ENCODE measurements at regions not wholly inside any gene's neighbourhood (a gene's known extent, or its start where the extent isn't known, plus 50 kb on each side); places are given as distances from the start of the nearest gene placed in this dataset.

DNA sequence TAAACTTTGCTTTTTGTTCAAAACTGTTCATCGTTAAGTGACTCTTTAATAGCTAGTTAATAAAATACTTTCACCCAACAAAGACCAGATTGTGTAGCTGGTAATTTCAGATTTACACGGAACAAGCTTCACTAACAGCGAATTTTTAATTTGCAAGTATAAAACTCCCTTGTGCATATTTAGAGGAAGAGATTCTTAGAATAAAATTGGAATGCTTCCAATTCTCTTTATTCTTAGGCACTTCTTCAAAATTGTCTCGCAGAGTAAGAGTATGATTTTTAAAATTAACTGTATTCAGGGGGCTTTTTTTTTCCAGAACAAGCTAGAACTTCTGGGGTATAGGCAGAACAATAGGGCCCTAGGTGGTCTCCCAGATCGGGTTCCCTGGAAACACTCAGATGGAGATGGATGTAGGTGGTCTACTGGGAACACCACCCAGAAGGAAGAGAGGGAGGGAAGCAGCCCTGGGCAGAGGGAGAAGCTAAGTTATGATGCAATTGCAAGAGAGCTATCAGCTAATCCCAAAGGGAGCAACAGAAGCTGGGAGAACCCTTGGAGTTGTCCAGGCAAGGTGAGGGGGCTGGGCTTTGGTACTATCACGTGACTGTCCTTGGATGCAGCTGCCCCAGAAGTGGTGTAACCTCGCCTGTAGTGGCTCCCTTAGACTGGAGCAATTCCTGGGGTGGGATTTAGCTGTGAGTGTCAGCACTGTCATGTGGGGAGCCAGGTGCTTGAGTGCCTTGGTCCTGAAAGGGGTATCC is 151.7 kb upstream of the ASB18 start:
- Mint-ChIP-seq H3K4me1 (ENCODE audit: low read depth) (no peaks in the 10 kb centered on the region), H3K36me3 (ENCODE audit: low read depth) (no peaks in the 10 kb centered on the region), H3K27me3 (ENCODE audit: insufficient read depth) (peaks cover 3% of the 10 kb centered on the region), H3K9me3 (peaks cover 3% of the 10 kb centered on the region), H3K4me3 (no peak overlapping the region), H3K27ac (no peak overlapping the region)
- no peak for DNase-seq (ENCODE audit: low spot score)
- intact Hi-C loops (cut with micrococcal nuclease): no loop called here

- no peak for DNase-seq (ENCODE audit: low spot score)
- intact Hi-C loops (cut with micrococcal nuclease): no loop called here
- Mint-ChIP-seq H3K27ac (no peak overlapping the region), H3K27me3 (ENCODE audit: insufficient read depth) (peaks cover 3% of the 10 kb centered on the region), H3K36me3 (ENCODE audit: low read depth) (no peaks in the 10 kb centered on the region), H3K4me1 (ENCODE audit: low read depth) (no peaks in the 10 kb centered on the region), H3K4me3 (no peak overlapping the region), H3K9me3 (peaks cover 3% of the 10 kb centered on the region)
Observed at GRCh38 chr2:236417150-236417549, 152.5 kb upstream of the ACKR3 start.

- no peak overlapping the region for H3K27ac Mint-ChIP-seq
- no peak overlapping the region for H3K4me3 Mint-ChIP-seq
- intact Hi-C loops (cut with micrococcal nuclease): no loop called here
- peaks cover 13% of the 10 kb centered on the region for H3K27me3 Mint-ChIP-seq (ENCODE audit: insufficient read depth)
- no peaks in the 10 kb centered on the region for H3K4me1 Mint-ChIP-seq (ENCODE audit: low read depth)
- no peak for DNase-seq (ENCODE audit: low spot score)
- H3K36me3 Mint-ChIP-seq (ENCODE audit: low read depth): no peaks in the 10 kb centered on the region
- no peaks in the 10 kb centered on the region for H3K9me3 Mint-ChIP-seq
Observed at GRCh38 chr2:236430584-236430983, 139.0 kb upstream of the ACKR3 start.

GRCh38 chr2:236434593-236434992 is 135.0 kb upstream of the ACKR3 start:
- Mint-ChIP-seq H3K9me3 (no peaks in the 10 kb centered on the region), H3K27ac (no peak overlapping the region), H3K27me3 (ENCODE audit: insufficient read depth) (peaks cover 5% of the 10 kb centered on the region), H3K4me1 (ENCODE audit: low read depth) (no peaks in the 10 kb centered on the region), H3K36me3 (ENCODE audit: low read depth) (no peaks in the 10 kb centered on the region), H3K4me3 (no peak overlapping the region)
- intact Hi-C loops (cut with micrococcal nuclease): no loop called here
- no peak for DNase-seq (ENCODE audit: low spot score)

DNA sequence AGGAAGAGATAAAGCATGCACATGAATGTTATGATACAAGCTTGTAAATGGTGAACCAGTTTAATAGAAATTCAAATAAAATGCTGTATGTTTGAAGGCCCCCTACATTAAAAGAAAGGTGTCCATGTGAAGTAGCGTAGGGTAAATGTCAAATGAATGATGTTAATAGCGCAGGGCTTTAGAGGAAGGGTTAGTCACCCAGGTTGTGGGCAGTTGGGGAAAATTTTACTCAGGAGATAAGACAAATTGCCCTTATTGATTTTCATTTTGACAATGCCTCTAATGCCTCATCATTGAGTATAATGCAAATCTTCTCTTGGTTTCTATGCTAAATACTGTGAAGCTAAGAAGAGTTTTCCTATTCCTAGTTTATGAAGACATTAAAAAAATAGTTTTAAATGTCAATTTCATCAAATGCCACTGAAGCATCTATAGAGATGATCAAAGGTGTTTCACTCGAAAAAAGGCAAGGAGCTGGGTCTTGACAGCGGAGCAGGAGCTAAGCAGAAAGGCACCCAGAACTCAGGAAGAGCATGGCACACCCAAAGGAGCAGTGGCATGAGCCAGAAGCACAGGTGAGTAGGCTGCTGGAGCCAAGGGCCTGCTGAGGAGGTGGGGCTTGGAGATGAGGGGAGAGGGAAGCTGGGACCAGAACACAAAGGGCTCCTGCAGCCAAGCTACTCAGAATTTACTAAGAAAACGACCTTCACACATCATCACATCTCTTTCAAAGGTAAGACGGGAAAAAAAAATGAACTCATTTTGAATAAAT is 129.3 kb upstream of the ACKR3 start:
- Mint-ChIP-seq H3K9me3 (no peaks in the 10 kb centered on the region), H3K27ac (no peak overlapping the region), H3K36me3 (ENCODE audit: low read depth) (no peaks in the 10 kb centered on the region), H3K27me3 (ENCODE audit: insufficient read depth) (no peaks in the 10 kb centered on the region), H3K4me1 (ENCODE audit: low read depth) (no peaks in the 10 kb centered on the region), H3K4me3 (no peak overlapping the region)
- intact Hi-C loops (cut with micrococcal nuclease): no loop called here
- DNase-seq (ENCODE audit: low spot score): no peak

GRCh38 chr2:236444187-236444586 is 125.4 kb upstream of the ACKR3 start:
- no peaks in the 10 kb centered on the region for H3K4me1 Mint-ChIP-seq (ENCODE audit: low read depth)
- H3K4me3 Mint-ChIP-seq: no peak overlapping the region
- H3K9me3 Mint-ChIP-seq: no peaks in the 10 kb centered on the region
- no peak overlapping the region for H3K27ac Mint-ChIP-seq
- no peaks in the 10 kb centered on the region for H3K27me3 Mint-ChIP-seq (ENCODE audit: insufficient read depth)
- no peaks in the 10 kb centered on the region for H3K36me3 Mint-ChIP-seq (ENCODE audit: low read depth)
- intact Hi-C loops (cut with micrococcal nuclease): no loop called here
- no peak for DNase-seq (ENCODE audit: low spot score)

- DNase-seq (ENCODE audit: low spot score): no peak
- intact Hi-C loops (cut with micrococcal nuclease): no loop called here
- Mint-ChIP-seq H3K4me3 (no peak overlapping the region), H3K9me3 (no peaks in the 10 kb centered on the region), H3K4me1 (ENCODE audit: low read depth) (no peaks in the 10 kb centered on the region), H3K36me3 (ENCODE audit: low read depth) (no peaks in the 10 kb centered on the region), H3K27me3 (ENCODE audit: insufficient read depth) (peaks cover 2% of the 10 kb centered on the region), H3K27ac (no peak overlapping the region)
Observed at GRCh38 chr2:236445678-236446077, 123.9 kb upstream of the ACKR3 start.

- no peaks in the 10 kb centered on the region for H3K9me3 Mint-ChIP-seq
- H3K27ac Mint-ChIP-seq: no peak overlapping the region
- no peak for DNase-seq (ENCODE audit: low spot score)
- no peaks in the 10 kb centered on the region for H3K36me3 Mint-ChIP-seq (ENCODE audit: low read depth)
- peaks cover 3% of the 10 kb centered on the region for H3K27me3 Mint-ChIP-seq (ENCODE audit: insufficient read depth)
- H3K4me3 Mint-ChIP-seq: no peak overlapping the region
- intact Hi-C loops (cut with micrococcal nuclease): no loop called here
- H3K4me1 Mint-ChIP-seq (ENCODE audit: low read depth): no peaks in the 10 kb centered on the region
Observed at GRCh38 chr2:236446521-236446920, 123.1 kb upstream of the ACKR3 start.

- no peaks in the 10 kb centered on the region for H3K9me3 Mint-ChIP-seq
- no peaks in the 10 kb centered on the region for H3K4me1 Mint-ChIP-seq (ENCODE audit: low read depth)
- no peak for DNase-seq (ENCODE audit: low spot score)
- no peaks in the 10 kb centered on the region for H3K36me3 Mint-ChIP-seq (ENCODE audit: low read depth)
- H3K4me3 Mint-ChIP-seq: no peak overlapping the region
- no peak overlapping the region for H3K27ac Mint-ChIP-seq
- peaks cover 3% of the 10 kb centered on the region for H3K27me3 Mint-ChIP-seq (ENCODE audit: insufficient read depth)
- intact Hi-C loops (cut with micrococcal nuclease): no loop called here
Observed at GRCh38 chr2:236449167-236449761, 120.4 kb upstream of the ACKR3 start.

GRCh38 chr2:236452238-236452637 is 117.4 kb upstream of the ACKR3 start:
- intact Hi-C loops (cut with micrococcal nuclease): no loop called here
- H3K27me3 Mint-ChIP-seq (ENCODE audit: insufficient read depth): peaks cover 3% of the 10 kb centered on the region
- H3K4me3 Mint-ChIP-seq: no peak overlapping the region
- no peak overlapping the region for H3K27ac Mint-ChIP-seq
- H3K4me1 Mint-ChIP-seq (ENCODE audit: low read depth): no peaks in the 10 kb centered on the region
- no peaks in the 10 kb centered on the region for H3K36me3 Mint-ChIP-seq (ENCODE audit: low read depth)
- H3K9me3 Mint-ChIP-seq: no peaks in the 10 kb centered on the region
- DNase-seq (ENCODE audit: low spot score): no peak

DNA sequence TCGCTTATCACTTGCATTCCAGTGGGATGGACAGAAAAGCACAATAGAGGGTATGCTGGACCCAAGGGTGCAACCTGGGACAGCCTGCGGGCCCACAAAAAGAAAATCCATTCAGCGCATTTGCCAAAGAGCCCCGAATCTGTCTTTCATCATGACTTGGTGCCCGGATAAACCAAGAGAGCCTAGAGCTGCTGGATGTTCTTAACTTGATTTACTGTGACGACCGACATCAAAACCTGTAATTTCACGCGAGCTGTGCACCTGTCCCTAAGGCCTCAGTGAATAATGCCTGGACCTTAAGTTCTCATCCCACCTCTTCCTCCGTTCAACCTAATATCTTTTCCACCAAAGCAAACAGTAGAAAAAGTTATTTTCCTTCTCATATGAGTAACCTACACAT is 115.5 kb upstream of the ACKR3 start:
- Mint-ChIP-seq H3K4me1 (ENCODE audit: low read depth) (no peaks in the 10 kb centered on the region), H3K27me3 (ENCODE audit: insufficient read depth) (peaks cover 3% of the 10 kb centered on the region), H3K9me3 (no peaks in the 10 kb centered on the region), H3K27ac (no peak overlapping the region), H3K4me3 (no peak overlapping the region), H3K36me3 (ENCODE audit: low read depth) (no peaks in the 10 kb centered on the region)
- intact Hi-C loops (cut with micrococcal nuclease): no loop called here
- no peak for DNase-seq (ENCODE audit: low spot score)

DNA sequence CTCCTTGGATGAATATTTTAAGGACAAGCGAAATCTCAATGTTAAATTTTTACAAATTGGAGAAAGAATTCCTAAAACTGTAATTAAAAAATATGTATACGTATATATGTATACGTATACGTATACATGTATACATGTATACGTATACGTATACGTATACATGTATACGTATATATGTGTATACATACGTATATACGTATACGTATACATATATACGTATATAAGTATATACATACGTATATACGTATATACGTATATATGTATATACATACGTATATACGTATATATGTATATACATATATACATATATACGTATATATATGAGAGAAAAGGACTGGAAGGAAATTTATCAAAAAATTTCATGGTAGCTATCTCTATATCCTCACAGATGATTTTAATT is 110.2 kb upstream of the ACKR3 start:
- H3K27me3 Mint-ChIP-seq (ENCODE audit: insufficient read depth): peaks cover 6% of the 10 kb centered on the region
- H3K9me3 Mint-ChIP-seq: no peaks in the 10 kb centered on the region
- no peak for DNase-seq (ENCODE audit: low spot score)
- H3K36me3 Mint-ChIP-seq (ENCODE audit: low read depth): no peaks in the 10 kb centered on the region
- H3K4me1 Mint-ChIP-seq (ENCODE audit: low read depth): no peaks in the 10 kb centered on the region
- no peak overlapping the region for H3K27ac Mint-ChIP-seq
- no peak overlapping the region for H3K4me3 Mint-ChIP-seq
- intact Hi-C loops (cut with micrococcal nuclease): no loop called here

DNA sequence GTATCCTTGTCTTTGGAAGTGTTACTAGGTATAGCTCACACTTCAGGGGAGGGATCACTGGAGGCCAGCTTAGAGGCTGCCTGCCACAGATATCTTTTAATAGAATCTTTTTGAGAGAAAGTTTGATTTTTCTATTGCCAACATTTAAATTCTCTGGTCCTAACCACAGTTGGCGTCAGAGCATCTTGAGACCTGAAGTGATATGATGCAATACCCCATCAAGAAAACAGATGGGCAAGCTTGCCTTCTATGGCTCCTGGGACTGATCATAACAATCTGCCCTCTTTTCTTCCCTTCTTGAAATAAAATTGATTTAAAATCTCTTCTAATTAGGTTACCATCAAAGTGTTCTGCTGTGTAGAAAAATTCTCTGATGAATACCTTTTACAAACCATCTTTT is 105.5 kb upstream of the ACKR3 start:
- intact Hi-C loops (cut with micrococcal nuclease): no loop called here
- Mint-ChIP-seq H3K4me1 (ENCODE audit: low read depth) (no peaks in the 10 kb centered on the region), H3K4me3 (no peak overlapping the region), H3K27ac (no peak overlapping the region), H3K36me3 (ENCODE audit: low read depth) (no peaks in the 10 kb centered on the region), H3K9me3 (peaks cover 17% of the 10 kb centered on the region), H3K27me3 (ENCODE audit: insufficient read depth) (peaks cover 10% of the 10 kb centered on the region)
- DNase-seq (ENCODE audit: low spot score): no peak
